GM23248 (cell line): ENCODE measurements at regions not wholly inside any gene's neighbourhood (a gene's known extent, or its start where the extent isn't known, plus 50 kb on each side); places are given as distances from the start of the nearest gene placed in this dataset.

Source experiments
- EZH2 ChIP-seq: fragments of 200-600 bp; sonication (generic); IDR thresholded peaks from 2 replicates; pipeline ENCODE4 v1.6.1; 2018; ENCODE audit warnings: antibody characterized with exemption, mild to moderate bottlenecking; ENCODE audit not compliant: insufficient read depth, poor library complexity, severe bottlenecking
- EZH2phosphoT487 ChIP-seq: fragments of 200-600 bp; sonication (generic); IDR thresholded peaks from 2 replicates; pipeline ENCODE4 v1.6.1; 2018; ENCODE audit warnings: antibody characterized with exemption, moderate library complexity, mild to moderate bottlenecking, low read depth; ENCODE audit not compliant: insufficient read depth

GRCh38 chr3:177517906-177518305 is 320.6 kb upstream of the TBL1XR1 start:
- TF ChIP-seq EZH2phosphoT487, result no peak
- TF ChIP-seq EZH2, result no peak
